ENCODE measurements at regions not wholly inside any gene's neighbourhood (a gene's known extent, or its start where the extent isn't known, plus 50 kb on each side); places are given as distances from the start of the nearest gene placed in this dataset.

- TF ChIP-seq CTCF (IDR thresholded peaks at IDR 0.05; ENCODE audit: extremely low read depth in 1 of 2, insufficient read depth in 1 of 2, low read depth in 1 of 2, low read length in 2 of 2), result no peak
- no peak for TF ChIP-seq POLR2A (IDR thresholded peaks at IDR 0.05; ENCODE audit: low read depth, low read length)
- no peak overlapping the region for H2AFZ ChIP-seq (ENCODE audit: low read depth, low read length)
- no peaks in the 10 kb centered on the region for H3K9me1 ChIP-seq (replicated peaks; ENCODE audit: control insufficient read depth, extremely low read depth, insufficient read depth, low read length)
- H3K4me1 ChIP-seq (ENCODE audit: control insufficient read depth, extremely low read depth, insufficient read depth, low read length), result no peaks in the 10 kb centered on the region
- H3K36me3 ChIP-seq (ENCODE audit: control insufficient read depth in 2 of 2, extremely low read depth in 1 of 2, insufficient read depth in 2 of 2, low read length in 2 of 2), result no peaks in the 10 kb centered on the region
- no peak overlapping the region for H3K4me2 ChIP-seq (ENCODE audit: insufficient read depth, low read length)
- intact Hi-C loops (cut with micrococcal nuclease), result no loop called here
- no peaks in the 10 kb centered on the region for H3K79me2 ChIP-seq (ENCODE audit: control insufficient read depth, insufficient read depth, low read length)
- peaks cover 0 to 2% of the 10 kb centered on the region in 2 experiments for H3K27me3 ChIP-seq (ENCODE audit: control insufficient read depth in 2 of 2, insufficient read depth in 2 of 2, low read length in 2 of 2)
- H4K20me1 ChIP-seq (replicated peaks; ENCODE audit: control insufficient read depth, extremely low read depth, insufficient read depth, low read length), result no peaks in the 10 kb centered on the region
- H3K9me3 ChIP-seq (replicated peaks; ENCODE audit: control insufficient read depth, insufficient read depth, low read length), result no peaks in the 10 kb centered on the region
- no peak overlapping the region for H3K4me3 ChIP-seq (replicated peaks in 1 of 3; ENCODE audit: insufficient read depth in 1 of 3, low read depth in 1 of 3, low read length in 3 of 3)
- POLR2A ChIA-PET, result no interaction called here
- DNase-seq (ENCODE audit: low read depth, low spot score), result no peak
- no peak overlapping the region for H3K9ac ChIP-seq (replicated peaks; ENCODE audit: extremely low read depth, insufficient read depth, low read length)
- CTCF ChIA-PET, result interaction anchor here (1.0 kb wide), 1 partner anchor 28 kb away, joined by 4 read pairs; no protein-coding TSS in a partner anchor
- dilution Hi-C loops (cut with MboI; ENCODE audit: extremely low pct_ligation_motif_present, low sequenced_read_pairs), result no loop called here
- BruUV-seq (replicated peaks), result no TSS peak
- no peak overlapping the region for H3K27ac ChIP-seq (ENCODE audit: insufficient read depth, low read depth, low read length)
- no peak for FAIRE-seq
Observed at GRCh38 chr3:8329598-8329997, 172.0 kb upstream of the LMCD1 start.

GRCh38 chr3:8336456-8336855, 165.2 kb upstream of the LMCD1 start:
- dilution Hi-C loops (cut with MboI; ENCODE audit: extremely low pct_ligation_motif_present, low sequenced_read_pairs), result no loop called here
- Histone ChIP-seq H3K36me3 (ENCODE audit: control insufficient read depth in 2 of 2, extremely low read depth in 1 of 2, insufficient read depth in 2 of 2, low read length in 2 of 2) (no peaks in the 10 kb centered on the region), H4K20me1 (replicated peaks; ENCODE audit: control insufficient read depth, extremely low read depth, insufficient read depth, low read length) (no peaks in the 10 kb centered on the region), H3K9ac (replicated peaks; ENCODE audit: extremely low read depth, insufficient read depth, low read length) (no peak overlapping the region), H3K9me3 (replicated peaks; ENCODE audit: control insufficient read depth, insufficient read depth, low read length) (no peaks in the 10 kb centered on the region), H3K79me2 (ENCODE audit: control insufficient read depth, insufficient read depth, low read length) (no peaks in the 10 kb centered on the region), H3K27me3 (ENCODE audit: control insufficient read depth in 2 of 2, insufficient read depth in 2 of 2, low read length in 2 of 2) (no peaks in the 10 kb centered on the region), H3K4me1 (ENCODE audit: control insufficient read depth, extremely low read depth, insufficient read depth, low read length) (no peaks in the 10 kb centered on the region), H3K9me1 (replicated peaks; ENCODE audit: control insufficient read depth, extremely low read depth, insufficient read depth, low read length) (no peaks in the 10 kb centered on the region), H3K4me2 (ENCODE audit: insufficient read depth, low read length) (no peak overlapping the region), H3K4me3 (replicated peaks in 1 of 3; ENCODE audit: insufficient read depth in 1 of 3, low read depth in 1 of 3, low read length in 3 of 3) (no peak overlapping the region), H3K27ac (ENCODE audit: insufficient read depth, low read depth, low read length) (no peak overlapping the region), H2AFZ (ENCODE audit: low read depth, low read length) (no peak overlapping the region)
- no TSS peak for BruUV-seq (replicated peaks)
- CTCF ChIA-PET, result interaction anchor here (1.1 kb wide), 1 partner anchor 96 kb away, joined by 3 read pairs; no protein-coding TSS in a partner anchor
- peak; percentile 8 to 23 for TF ChIP-seq CTCF (IDR thresholded peaks at IDR 0.05; ENCODE audit: extremely low read depth in 1 of 2, insufficient read depth in 1 of 2, low read depth in 1 of 2, low read length in 2 of 2)
- TF ChIP-seq MYC (IDR thresholded peaks at IDR 0.05; ENCODE audit: low read depth, low read length), result no peak
- DNase-seq (ENCODE audit: low read depth, low spot score) (no peak), FAIRE-seq (no peak)
- POLR2A ChIA-PET, result no interaction called here
- intact Hi-C loops (cut with micrococcal nuclease), result no loop called here

All from endothelial cell of umbilical vein (primary cell).